ENCODE measurements at regions not wholly inside any gene's neighbourhood (a gene's known extent, or its start where the extent isn't known, plus 50 kb on each side); places are given as distances from the start of the nearest gene placed in this dataset.

GRCh38 chr10:29112827-29113615 is 175.8 kb upstream of the LYZL1 start:
- TF ChIP-seq CTCF (IDR thresholded peaks at IDR 0.05; ENCODE audit: borderline replicate concordance, control extremely low read depth, extremely low read depth, insufficient read depth, missing control alignments): no peak
- in situ Hi-C loops (cut with MboI; ENCODE audit: low sequenced_read_pairs, unreplicated experiment): no loop called here
- DNase-seq (ENCODE audit: low spot score): no peak

- no peak for DNase-seq (ENCODE audit: low spot score)
- no peak for TF ChIP-seq CTCF (IDR thresholded peaks at IDR 0.05; ENCODE audit: borderline replicate concordance, control extremely low read depth, extremely low read depth, insufficient read depth, missing control alignments)
- in situ Hi-C loops (cut with MboI; ENCODE audit: low sequenced_read_pairs, unreplicated experiment): no loop called here
Observed at GRCh38 chr10:29113616-29113945, 175.3 kb upstream of the LYZL1 start.

GRCh38 chr10:29114141-29114540 is 174.7 kb upstream of the LYZL1 start:
- no peak for DNase-seq (ENCODE audit: low spot score)
- no peak for TF ChIP-seq CTCF (IDR thresholded peaks at IDR 0.05; ENCODE audit: borderline replicate concordance, control extremely low read depth, extremely low read depth, insufficient read depth, missing control alignments)
- in situ Hi-C loops (cut with MboI; ENCODE audit: low sequenced_read_pairs, unreplicated experiment): no loop called here

- DNase-seq (ENCODE audit: low spot score): no peak
- in situ Hi-C loops (cut with MboI; ENCODE audit: low sequenced_read_pairs, unreplicated experiment): no loop called here
- TF ChIP-seq CTCF (IDR thresholded peaks at IDR 0.05; ENCODE audit: borderline replicate concordance, control extremely low read depth, extremely low read depth, insufficient read depth, missing control alignments): no peak
Observed at GRCh38 chr10:29117781-29118180, 171.1 kb upstream of the LYZL1 start.

GRCh38 chr10:29119374-29119773 is 169.5 kb upstream of the LYZL1 start:
- in situ Hi-C loops (cut with MboI; ENCODE audit: low sequenced_read_pairs, unreplicated experiment): no loop called here
- peak; percentile 30 for TF ChIP-seq CTCF (IDR thresholded peaks at IDR 0.05; ENCODE audit: borderline replicate concordance, control extremely low read depth, extremely low read depth, insufficient read depth, missing control alignments)
- DNase-seq (ENCODE audit: low spot score): no peak

GRCh38 chr10:29120216-29120615 is 168.7 kb upstream of the LYZL1 start:
- in situ Hi-C loops (cut with MboI; ENCODE audit: low sequenced_read_pairs, unreplicated experiment): no loop called here
- DNase-seq (ENCODE audit: low spot score): no peak
- TF ChIP-seq CTCF (IDR thresholded peaks at IDR 0.05; ENCODE audit: borderline replicate concordance, control extremely low read depth, extremely low read depth, insufficient read depth, missing control alignments): no peak
